Neural cell (in vitro differentiated cells): ENCODE measurements at regions not wholly inside any gene's neighbourhood (a gene's known extent, or its start where the extent isn't known, plus 50 kb on each side); places are given as distances from the start of the nearest gene placed in this dataset.

Source experiments
- H2AFZ ChIP-seq: fragments of 200-600, 300-800 bp; sonication (generic), shearing (Covaris generic); 2 replicates; pipeline ENCODE4 v1.6.0; 2014; ENCODE audit warnings: low read depth, mild to moderate bottlenecking, antibody characterized with exemption, low read length, moderate library complexity
- H3F3A ChIP-seq: fragments of 200-600 bp; shearing (Covaris generic); 2 replicates; pipeline ENCODE4 v1.6.1; 2016; ENCODE audit warnings: mild to moderate bottlenecking, moderate library complexity, mixed read lengths, antibody characterized with exemption, low read length; ENCODE audit not compliant: insufficient read depth, poor library complexity, severe bottlenecking
- H3K27ac ChIP-seq: fragments of 200-600, 300-800 bp; sonication (generic), shearing (Covaris generic); 2 replicates; pipeline ENCODE4 v1.5.1; 2014; ENCODE audit warnings: mild to moderate bottlenecking, low read length, moderate library complexity
- H3K27me3 ChIP-seq: fragments of 300-800, 200-600 bp; sonication (generic), shearing (Covaris generic); 2 replicates; pipeline ENCODE4 v1.6.0; 2014; ENCODE audit warnings: mild to moderate bottlenecking, low read depth, low read length, moderate library complexity; ENCODE audit not compliant: insufficient read depth
- H3K36me3 ChIP-seq: fragments of 300-800, 200-600 bp; sonication (generic), shearing (Covaris generic); 2 replicates; pipeline ENCODE4 v1.5.1; 2014; ENCODE audit warnings: mild to moderate bottlenecking, antibody characterized with exemption, low read length, moderate library complexity; ENCODE audit not compliant: insufficient read depth
- H3K4me2 ChIP-seq: fragments of 300-800, 200-600 bp; sonication (generic), shearing (Covaris generic); 2 replicates; pipeline ENCODE4 v1.6.0; 2014; ENCODE audit warnings: mild to moderate bottlenecking, low read length
- H3K4me3 ChIP-seq: fragments of 300-800, 200-600 bp; sonication (generic), shearing (Covaris generic); 2 replicates; pipeline ENCODE4 v1.5.1; 2014; ENCODE audit warnings: mild to moderate bottlenecking, low read length, moderate library complexity
- H3K79me2 ChIP-seq: fragments of 200-600 bp; shearing (Covaris generic); replicated peaks from 2 replicates; pipeline ENCODE4 v1.6.0; 2014; ENCODE audit warnings: mild to moderate bottlenecking, low read length, moderate library complexity; ENCODE audit not compliant: insufficient read depth
- H3K9ac ChIP-seq: fragments of 300-800, 200-600 bp; sonication (generic), shearing (Covaris generic); 2 replicates; pipeline ENCODE4 v1.6.1; 2016; ENCODE audit warnings: mild to moderate bottlenecking, low read length, mixed read lengths
- H3K9me2 ChIP-seq: fragments of 200-600 bp; shearing (Covaris generic); 2 replicates; pipeline ENCODE4 v1.6.1; 2016; ENCODE audit warnings: mild to moderate bottlenecking, low read length, mixed read lengths; ENCODE audit not compliant: insufficient read depth
- H3K9me3 ChIP-seq: fragments of 200-600, 300-800 bp; sonication (generic), shearing (Covaris generic); 2 replicates; pipeline ENCODE4 v1.6.1; 2016; ENCODE audit warnings: mild to moderate bottlenecking, mixed run types, low read length, moderate library complexity, mixed read lengths
- H4K20me1 ChIP-seq: fragments of 200-600 bp; shearing (Covaris generic); 2 replicates; pipeline ENCODE4 v1.6.1; 2016; ENCODE audit warnings: mild to moderate bottlenecking, mixed run types; ENCODE audit not compliant: insufficient read depth
- EP300 ChIP-seq: fragments of 450-650 bp; conservative IDR thresholded peaks from 2 replicates; pipeline ENCODE4 v1.6.1; 2014; ENCODE audit warnings: antibody characterized with exemption, mild to moderate bottlenecking, moderate library complexity; ENCODE audit not compliant: poor library complexity, severe bottlenecking
- EZH2 ChIP-seq: fragments of 200-600, 300-800 bp; shearing (Covaris generic), sonication (generic); IDR thresholded peaks from 2 replicates; pipeline ENCODE4 v1.6.1; 2014; ENCODE audit warnings: antibody characterized with exemption, low read length, borderline replicate concordance, mild to moderate bottlenecking; ENCODE audit not compliant: insufficient read depth, poor library complexity, severe bottlenecking
- MXI1 ChIP-seq: fragments of 450-650 bp; conservative IDR thresholded peaks from 2 replicates; pipeline ENCODE4 v1.6.1; 2014; ENCODE audit warnings: antibody characterized with exemption, mild to moderate bottlenecking; ENCODE audit not compliant: poor library complexity, severe bottlenecking
- POLR2AphosphoS5 ChIP-seq: IDR thresholded peaks from 2 replicates; pipeline ENCODE4 v1.6.1; 2012
- RAD21 ChIP-seq: fragments of 450-650 bp; conservative IDR thresholded peaks from 2 replicates; pipeline ENCODE4 v1.6.1; 2014; ENCODE audit warnings: antibody characterized with exemption, mild to moderate bottlenecking, moderate library complexity
- SMC3 ChIP-seq: fragments of 450-650 bp; conservative IDR thresholded peaks from 2 replicates; pipeline ENCODE4 v1.6.1; 2014; ENCODE audit warnings: antibody characterized with exemption, mild to moderate bottlenecking, moderate library complexity; ENCODE audit not compliant: poor library complexity
- TAF1 ChIP-seq: IDR thresholded peaks from 2 replicates; pipeline ENCODE4 v1.6.1; 2012; ENCODE audit warnings: low read depth
- TF ChIP-seq, protein P1 (sequence below): fragments of 450-650 bp; IDR thresholded peaks from 2 replicates; pipeline ENCODE4 v1.5.1; 2014; ENCODE audit warnings: antibody characterized with exemption, mild to moderate bottlenecking, moderate library complexity; ENCODE audit not compliant: poor library complexity, severe bottlenecking
- TF ChIP-seq, protein P2 (sequence below): IDR thresholded peaks from 2 replicates; pipeline ENCODE4 v1.6.1; 2012; ENCODE audit warnings: borderline replicate concordance

DNA sequence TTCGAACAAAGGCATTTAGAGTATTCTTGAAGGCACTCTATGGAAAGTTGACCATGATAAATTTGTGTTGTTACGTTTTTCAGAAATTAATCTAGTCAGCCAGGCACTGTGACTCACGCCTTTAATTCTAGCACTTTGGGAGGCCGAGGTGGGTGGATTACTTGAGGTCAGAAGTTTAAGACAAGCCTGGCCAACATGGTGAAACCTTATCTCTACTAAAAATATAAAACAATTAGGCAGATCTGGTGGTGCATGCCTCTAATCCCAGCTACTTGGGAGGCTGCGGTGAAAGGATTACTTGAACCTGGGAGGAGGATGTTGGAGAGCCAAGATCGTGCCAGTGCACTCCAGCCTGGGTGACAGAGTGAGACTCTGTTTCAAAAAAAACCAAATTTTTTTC, 130.6 kb upstream of the BRINP3 start:
- Histone ChIP-seq H3F3A (no peaks in the 10 kb centered on the region), H3K9ac (no peak overlapping the region), H3K27ac (no peak overlapping the region), H4K20me1 (no peaks in the 10 kb centered on the region), H3K36me3 (no peaks in the 10 kb centered on the region), H2AFZ (no peak overlapping the region), H3K9me2 (no peaks in the 10 kb centered on the region), H3K9me3 (no peaks in the 10 kb centered on the region), H3K79me2 (no peaks in the 10 kb centered on the region), H3K27me3 (no peaks in the 10 kb centered on the region), H3K4me2 (no peak overlapping the region), H3K4me3 (no peak overlapping the region)
- TF ChIP-seq MXI1 (no peak), RAD21 (no peak), EZH2 (no peak), TAF1 (no peak), EP300 (no peak), SMC3 (no peak), POLR2AphosphoS5 (no peak)
- TF ChIP-seq, protein P1, sequence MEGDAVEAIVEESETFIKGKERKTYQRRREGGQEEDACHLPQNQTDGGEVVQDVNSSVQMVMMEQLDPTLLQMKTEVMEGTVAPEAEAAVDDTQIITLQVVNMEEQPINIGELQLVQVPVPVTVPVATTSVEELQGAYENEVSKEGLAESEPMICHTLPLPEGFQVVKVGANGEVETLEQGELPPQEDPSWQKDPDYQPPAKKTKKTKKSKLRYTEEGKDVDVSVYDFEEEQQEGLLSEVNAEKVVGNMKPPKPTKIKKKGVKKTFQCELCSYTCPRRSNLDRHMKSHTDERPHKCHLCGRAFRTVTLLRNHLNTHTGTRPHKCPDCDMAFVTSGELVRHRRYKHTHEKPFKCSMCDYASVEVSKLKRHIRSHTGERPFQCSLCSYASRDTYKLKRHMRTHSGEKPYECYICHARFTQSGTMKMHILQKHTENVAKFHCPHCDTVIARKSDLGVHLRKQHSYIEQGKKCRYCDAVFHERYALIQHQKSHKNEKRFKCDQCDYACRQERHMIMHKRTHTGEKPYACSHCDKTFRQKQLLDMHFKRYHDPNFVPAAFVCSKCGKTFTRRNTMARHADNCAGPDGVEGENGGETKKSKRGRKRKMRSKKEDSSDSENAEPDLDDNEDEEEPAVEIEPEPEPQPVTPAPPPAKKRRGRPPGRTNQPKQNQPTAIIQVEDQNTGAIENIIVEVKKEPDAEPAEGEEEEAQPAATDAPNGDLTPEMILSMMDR, result no peak
- TF ChIP-seq, protein P2, sequence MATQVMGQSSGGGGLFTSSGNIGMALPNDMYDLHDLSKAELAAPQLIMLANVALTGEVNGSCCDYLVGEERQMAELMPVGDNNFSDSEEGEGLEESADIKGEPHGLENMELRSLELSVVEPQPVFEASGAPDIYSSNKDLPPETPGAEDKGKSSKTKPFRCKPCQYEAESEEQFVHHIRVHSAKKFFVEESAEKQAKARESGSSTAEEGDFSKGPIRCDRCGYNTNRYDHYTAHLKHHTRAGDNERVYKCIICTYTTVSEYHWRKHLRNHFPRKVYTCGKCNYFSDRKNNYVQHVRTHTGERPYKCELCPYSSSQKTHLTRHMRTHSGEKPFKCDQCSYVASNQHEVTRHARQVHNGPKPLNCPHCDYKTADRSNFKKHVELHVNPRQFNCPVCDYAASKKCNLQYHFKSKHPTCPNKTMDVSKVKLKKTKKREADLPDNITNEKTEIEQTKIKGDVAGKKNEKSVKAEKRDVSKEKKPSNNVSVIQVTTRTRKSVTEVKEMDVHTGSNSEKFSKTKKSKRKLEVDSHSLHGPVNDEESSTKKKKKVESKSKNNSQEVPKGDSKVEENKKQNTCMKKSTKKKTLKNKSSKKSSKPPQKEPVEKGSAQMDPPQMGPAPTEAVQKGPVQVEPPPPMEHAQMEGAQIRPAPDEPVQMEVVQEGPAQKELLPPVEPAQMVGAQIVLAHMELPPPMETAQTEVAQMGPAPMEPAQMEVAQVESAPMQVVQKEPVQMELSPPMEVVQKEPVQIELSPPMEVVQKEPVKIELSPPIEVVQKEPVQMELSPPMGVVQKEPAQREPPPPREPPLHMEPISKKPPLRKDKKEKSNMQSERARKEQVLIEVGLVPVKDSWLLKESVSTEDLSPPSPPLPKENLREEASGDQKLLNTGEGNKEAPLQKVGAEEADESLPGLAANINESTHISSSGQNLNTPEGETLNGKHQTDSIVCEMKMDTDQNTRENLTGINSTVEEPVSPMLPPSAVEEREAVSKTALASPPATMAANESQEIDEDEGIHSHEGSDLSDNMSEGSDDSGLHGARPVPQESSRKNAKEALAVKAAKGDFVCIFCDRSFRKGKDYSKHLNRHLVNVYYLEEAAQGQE, result no peak

DNA sequence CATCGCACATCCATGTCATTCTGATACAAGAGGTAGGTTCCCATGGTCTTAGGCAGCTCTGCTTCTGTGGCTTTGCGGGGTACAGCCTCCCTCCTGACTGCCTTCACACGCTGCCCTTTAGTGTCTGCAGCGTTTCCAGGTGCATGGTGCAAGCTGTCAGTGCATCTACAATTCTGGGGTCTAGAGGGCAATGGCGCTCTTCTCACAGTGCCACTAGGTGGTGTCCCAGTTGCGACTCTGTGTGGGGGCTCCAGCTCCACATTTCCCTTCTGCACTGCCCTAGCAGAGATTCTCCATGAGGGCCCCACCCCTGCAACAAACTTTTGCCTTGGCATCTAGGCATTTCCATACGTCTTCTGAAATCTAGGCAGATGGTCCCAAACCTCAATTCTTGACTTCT, 138.2 kb upstream of the BRINP3 start:
- Histone ChIP-seq H3K9me3 (no peaks in the 10 kb centered on the region), H3F3A (no peaks in the 10 kb centered on the region), H3K9me2 (no peaks in the 10 kb centered on the region), H3K79me2 (no peaks in the 10 kb centered on the region), H3K36me3 (no peaks in the 10 kb centered on the region), H3K4me2 (no peak overlapping the region), H3K27ac (no peak overlapping the region), H3K4me3 (no peak overlapping the region), H3K9ac (no peak overlapping the region), H3K27me3 (no peaks in the 10 kb centered on the region), H4K20me1 (no peaks in the 10 kb centered on the region), H2AFZ (no peak overlapping the region)
- TF ChIP-seq EZH2 (no peak), EP300 (no peak), SMC3 (no peak), TAF1 (no peak), MXI1 (no peak), RAD21 (no peak), POLR2AphosphoS5 (no peak)
- TF ChIP-seq, protein P2, result no peak
- TF ChIP-seq, protein P1, result no peak
